OCI-LY7 (cell line): ENCODE measurements at regions not wholly inside any gene's neighbourhood (a gene's known extent, or its start where the extent isn't known, plus 50 kb on each side); places are given as distances from the start of the nearest gene placed in this dataset.

Experiments
- BruUV-seq: library from RNA; stranded (reverse); fragments of 400-500 nt; replicated peaks from 2 replicates; lab custom pipeline; 2021; lab: Mats Ljungman, UMichigan
- CTCF ChIA-PET: fragments of 300-600 bp; sonication (Branson Sonifier 250); formaldehyde crosslinking; loops from one replicate; lab custom pipeline; 2022; ENCODE audit warnings: antibody characterized with exemption; ENCODE audit not compliant: unreplicated experiment; lab: Charles Lee
- POLR2A ChIA-PET: fragments of 300-600 bp; sonication (Branson Sonifier 250); formaldehyde crosslinking; loops from one replicate; lab custom pipeline; 2022; ENCODE audit warnings: antibody characterized with exemption; lab: Charles Lee
- DNase-seq: peaks from one replicate; pipeline ENCODE4 v3.0.0-alpha.2; 2015; ENCODE audit warnings: low spot score
- H2AFZ ChIP-seq: fragments of 200-600 bp; sonication (generic), shearing (Covaris generic); 2 replicates; pipeline ENCODE4 v1.6.1; 2014; ENCODE audit warnings: mild to moderate bottlenecking, antibody characterized with exemption, low read length, moderate library complexity
- H3K27ac ChIP-seq: fragments of 200-600 bp; sonication (generic); 2 replicates; pipeline ENCODE4 v1.5.1; 2014; ENCODE audit warnings: mixed run types, low read depth, mild to moderate bottlenecking, moderate library complexity, low read length, inconsistent platforms; ENCODE audit not compliant: poor library complexity, severe bottlenecking
- H3K36me3 ChIP-seq: fragments of 200-600 bp; sonication (generic); 2 replicates; pipeline ENCODE4 v1.6.1; 2014; ENCODE audit warnings: mild to moderate bottlenecking, antibody characterized with exemption, low read length, moderate library complexity, mixed read lengths; ENCODE audit not compliant: insufficient read depth
- H3K4me1 ChIP-seq: fragments of 200-600 bp; sonication (generic); 2 replicates; pipeline ENCODE4 v1.5.1; 2014; ENCODE audit warnings: mild to moderate bottlenecking, low read length; ENCODE audit not compliant: insufficient read depth, poor library complexity, severe bottlenecking
- H3K4me2 ChIP-seq: fragments of 200-600 bp; sonication (generic); 2 replicates; pipeline ENCODE4 v1.6.1; 2014; ENCODE audit warnings: mild to moderate bottlenecking, low read length
- H3K4me3 ChIP-seq: fragments of 200-600 bp; sonication (generic); 2 replicates; pipeline ENCODE4 v1.5.1; 2014; ENCODE audit warnings: mild to moderate bottlenecking, low read depth, low read length; ENCODE audit not compliant: poor library complexity, severe bottlenecking
- H3K79me2 ChIP-seq: fragments of 200-600 bp; sonication (generic); 2 replicates; pipeline ENCODE4 v1.6.1; 2016; ENCODE audit warnings: low read depth, mild to moderate bottlenecking, low read length, moderate library complexity, mixed read lengths; ENCODE audit not compliant: insufficient read depth
- H3K9me2 ChIP-seq: fragments of 200-600 bp; sonication (generic); 2 replicates; pipeline ENCODE4 v1.6.1; 2016; ENCODE audit warnings: mild to moderate bottlenecking, low read length, mixed read lengths; ENCODE audit not compliant: insufficient read depth
- H3K9me3 ChIP-seq: fragments of 200-600 bp; sonication (generic); 2 replicates; pipeline ENCODE4 v1.6.1; 2014; ENCODE audit warnings: mild to moderate bottlenecking, mixed run types, low read length, mixed read lengths
- H4K20me1 ChIP-seq: fragments of 200-600 bp; sonication (generic); 2 replicates; pipeline ENCODE4 v1.6.1; 2014; ENCODE audit warnings: mild to moderate bottlenecking, antibody characterized with exemption, low read length, moderate library complexity, mixed read lengths; ENCODE audit not compliant: insufficient read depth
- CTCF ChIP-seq: fragments of 200-600 bp; sonication (generic); conservative IDR thresholded peaks from 2 replicates; pipeline ENCODE4 v1.5.1; 2014; ENCODE audit warnings: mild to moderate bottlenecking, antibody characterized with exemption, low read length, moderate library complexity, mixed read lengths
- EZH2phosphoT487 ChIP-seq: fragments of 200-600 bp; sonication (generic); IDR thresholded peaks from 2 replicates; pipeline ENCODE4 v1.6.1; 2018; ENCODE audit warnings: low read depth, borderline replicate concordance, mild to moderate bottlenecking, mixed run types, antibody characterized with exemption, low read length, moderate library complexity, mixed read lengths
- intact Hi-C: fragments of 100-400 bp; cut with micrococcal nuclease; formaldehyde crosslinking; loops from one replicate; pipeline ENCODE4 v1.10.0; 2022; ENCODE audit not compliant: unreplicated experiment

GRCh38 chrX:131951166-131951565, 71.9 kb upstream of the STK26 start:
- CTCF ChIA-PET: no interaction called here
- no TSS peak for BruUV-seq

GRCh38 chrX:131955099-131955777, 67.9 kb upstream of the STK26 start:
- no peaks in the 10 kb centered on the region for H4K20me1 ChIP-seq
- H2AFZ ChIP-seq: no peak overlapping the region
- no peak overlapping the region for H3K27ac ChIP-seq
- H3K4me1 ChIP-seq: no peaks in the 10 kb centered on the region
- H3K36me3 ChIP-seq: no peaks in the 10 kb centered on the region
- H3K4me2 ChIP-seq: no peak overlapping the region
- intact Hi-C loops: no loop called here
- H3K79me2 ChIP-seq: no peaks in the 10 kb centered on the region
- CTCF ChIA-PET: no interaction called here
- no TSS peak for BruUV-seq
- no peak for TF ChIP-seq CTCF
- POLR2A ChIA-PET: no interaction called here
- H3K9me3 ChIP-seq: no peaks in the 10 kb centered on the region
- DNase-seq: no peak
- H3K4me3 ChIP-seq: no peak overlapping the region
- no peaks in the 10 kb centered on the region for H3K9me2 ChIP-seq

More at GRCh38 chrX:131951166-131951565, 71.9 kb upstream of the STK26 start:
- intact Hi-C loops: no loop called here
- no peak for DNase-seq
- Histone ChIP-seq H3K79me2 (no peaks in the 10 kb centered on the region), H3K4me3 (no peak overlapping the region), H3K9me3 (no peaks in the 10 kb centered on the region), H3K36me3 (no peaks in the 10 kb centered on the region), H3K4me2 (no peak overlapping the region), H3K27ac (no peak overlapping the region), H3K4me1 (no peaks in the 10 kb centered on the region), H4K20me1 (no peaks in the 10 kb centered on the region), H3K9me2 (no peaks in the 10 kb centered on the region), H2AFZ (no peak overlapping the region)
- POLR2A ChIA-PET: no interaction called here
- TF ChIP-seq CTCF: no peak
- no peak for TF ChIP-seq EZH2phosphoT487

- no peak overlapping the region for H3K4me2 ChIP-seq
- no peak overlapping the region for H3K27ac ChIP-seq
- intact Hi-C loops: no loop called here
- H3K36me3 ChIP-seq: no peaks in the 10 kb centered on the region
- no peak for DNase-seq
- no peaks in the 10 kb centered on the region for H3K9me3 ChIP-seq
- H3K79me2 ChIP-seq: no peaks in the 10 kb centered on the region
- no TSS peak for BruUV-seq
- H4K20me1 ChIP-seq: no peaks in the 10 kb centered on the region
- no peak overlapping the region for H3K4me3 ChIP-seq
- TF ChIP-seq EZH2phosphoT487 (no peak), CTCF (no peak)
- H2AFZ ChIP-seq: no peak overlapping the region
- no peaks in the 10 kb centered on the region for H3K9me2 ChIP-seq
- no peaks in the 10 kb centered on the region for H3K4me1 ChIP-seq
- CTCF ChIA-PET: no interaction called here
- POLR2A ChIA-PET: no interaction called here
These were observed 64.4 kb upstream of the STK26 start for GRCh38 chrX:131958724-131959123.
